SU-DHL-6 (cell line): ENCODE measurements at regions not wholly inside any gene's neighbourhood (a gene's known extent, or its start where the extent isn't known, plus 50 kb on each side); places are given as distances from the start of the nearest gene placed in this dataset.

Experiments used
- H2AFZ ChIP-seq: fragments of 200-600 bp; sonication (generic); 2 replicates; pipeline ENCODE4 v1.6.1; 2014; ENCODE audit warnings: low read depth, mild to moderate bottlenecking, moderate library complexity, mixed read lengths, antibody characterized with exemption, low read length; ENCODE audit not compliant: severe bottlenecking
- H3F3A ChIP-seq: fragments of 200-600 bp; shearing (Covaris generic); 2 replicates; pipeline ENCODE4 v1.6.0; 2016; ENCODE audit warnings: antibody characterized with exemption, mild to moderate bottlenecking; ENCODE audit not compliant: insufficient read depth
- H3K27ac ChIP-seq: fragments of 200-600 bp; sonication (generic); 2 replicates; pipeline ENCODE4 v1.5.1; 2016; ENCODE audit warnings: low read depth, mild to moderate bottlenecking, low read length, moderate library complexity, mixed read lengths
- H3K27me3 ChIP-seq: fragments of 200-600 bp; sonication (generic), shearing (Covaris generic); 2 replicates; pipeline ENCODE4 v1.6.0; 2014; ENCODE audit warnings: mild to moderate bottlenecking, low read length
- H3K36me3 ChIP-seq: fragments of 200-600 bp; sonication (generic); 2 replicates; pipeline ENCODE4 v1.6.1; 2014; ENCODE audit warnings: mild to moderate bottlenecking, low read length, mixed read lengths
- H3K4me2 ChIP-seq: fragments of 300-600, 200-600 bp; shearing (Covaris generic), sonication (generic); 2 replicates; pipeline ENCODE4 v1.6.0; 2014; ENCODE audit warnings: low read length, low read depth, mild to moderate bottlenecking; ENCODE audit not compliant: poor library complexity, severe bottlenecking
- H3K4me3 ChIP-seq: fragments of 200-600 bp; sonication (generic); 2 replicates; pipeline ENCODE4 v1.5.1; 2014; ENCODE audit warnings: antibody characterized with exemption, low read length, mild to moderate bottlenecking, mixed read lengths; ENCODE audit not compliant: insufficient read depth, poor library complexity, severe bottlenecking
- H3K79me2 ChIP-seq: fragments of 200-600 bp; sonication (generic); 2 replicates; pipeline ENCODE4 v1.6.1; 2014; ENCODE audit warnings: mild to moderate bottlenecking, low read length, moderate library complexity; ENCODE audit not compliant: insufficient read depth
- H3K9ac ChIP-seq: fragments of 200-600 bp; sonication (generic); 2 replicates; pipeline ENCODE4 v1.7.0; 2014; ENCODE audit warnings: mild to moderate bottlenecking, low read length
- H3K9me2 ChIP-seq: fragments of 200-600 bp; sonication (generic); replicated peaks from 2 replicates; pipeline ENCODE4 v1.6.1; 2014; ENCODE audit warnings: low read length; ENCODE audit not compliant: insufficient read depth
- H3K9me3 ChIP-seq: fragments of 200-600 bp; sonication (generic); 2 replicates; pipeline ENCODE4 v1.6.1; 2014; ENCODE audit warnings: low read length, mixed read lengths; ENCODE audit not compliant: insufficient read depth
- H4K20me1 ChIP-seq: fragments of 200-600 bp; sonication (generic); 2 replicates; pipeline ENCODE4 v1.6.1; 2014; ENCODE audit warnings: low read depth, mild to moderate bottlenecking, antibody characterized with exemption, low read length, moderate library complexity, mixed read lengths
- CTCF ChIP-seq: fragments of 200-600 bp; sonication (generic); IDR thresholded peaks from one replicate; pipeline ENCODE4 v1.5.1; 2017; ENCODE audit warnings: antibody characterized with exemption, mild to moderate bottlenecking, low read length, moderate library complexity; ENCODE audit not compliant: insufficient read depth, poor library complexity, severe bottlenecking
- EZH2phosphoT487 ChIP-seq: fragments of 200-600 bp; sonication (generic), shearing (Covaris generic); conservative IDR thresholded peaks from 2 replicates; pipeline ENCODE4 v1.6.1; 2018; ENCODE audit warnings: mild to moderate bottlenecking, antibody characterized with exemption, low read length, moderate library complexity, mixed read lengths

- H3K36me3 ChIP-seq = no peaks in the 10 kb centered on the region
- no peak overlapping the region for H3K4me3 ChIP-seq
- TF ChIP-seq EZH2phosphoT487 (no peak), CTCF (no peak)
- no peaks in the 10 kb centered on the region for H3K27me3 ChIP-seq
- no peaks in the 10 kb centered on the region for H3F3A ChIP-seq
- H3K9me2 ChIP-seq = no peaks in the 10 kb centered on the region; the same call in 1 of the 2 replicates
- H3K27ac ChIP-seq = no peak overlapping the region
- H4K20me1 ChIP-seq = no peaks in the 10 kb centered on the region
- H2AFZ ChIP-seq = no peak overlapping the region
- no peaks in the 10 kb centered on the region for H3K79me2 ChIP-seq
- H3K9me3 ChIP-seq = no peaks in the 10 kb centered on the region; the same call in 1 of the 2 replicates
- no peak overlapping the region for H3K9ac ChIP-seq
- no peak overlapping the region for H3K4me2 ChIP-seq
Measured at GRCh38 chr5:74009502-74009901, 383.5 kb downstream of the ARHGEF28 start.

- Histone ChIP-seq H3K4me2 (no peak overlapping the region), H3K4me3 (no peak overlapping the region), H3K79me2 (no peaks in the 10 kb centered on the region), H4K20me1 (no peaks in the 10 kb centered on the region), H3K27ac (no peak overlapping the region), H3K27me3 (no peaks in the 10 kb centered on the region), H3K36me3 (no peaks in the 10 kb centered on the region), H3F3A (no peaks in the 10 kb centered on the region), H3K9ac (no peak overlapping the region), H3K9me2 (no peaks in the 10 kb centered on the region; the same call in 1 of the 2 replicates), H3K9me3 (no peaks in the 10 kb centered on the region; the same call in 1 of the 2 replicates), H2AFZ (no peak overlapping the region)
- TF ChIP-seq CTCF (no peak), EZH2phosphoT487 (no peak)
Measured at GRCh38 chr5:74007193-74007592, 381.2 kb downstream of the ARHGEF28 start.

GRCh38 chr5:73999297-73999696 lies 373.3 kb downstream of the ARHGEF28 start:
- Histone ChIP-seq H3K4me2 (no peak overlapping the region), H2AFZ (no peak overlapping the region), H4K20me1 (no peaks in the 10 kb centered on the region), H3K27ac (no peak overlapping the region), H3K27me3 (no peaks in the 10 kb centered on the region), H3K9ac (no peak overlapping the region), H3F3A (no peaks in the 10 kb centered on the region), H3K9me3 (no peaks in the 10 kb centered on the region), H3K36me3 (no peaks in the 10 kb centered on the region), H3K79me2 (no peaks in the 10 kb centered on the region), H3K9me2 (no peaks in the 10 kb centered on the region), H3K4me3 (no peak overlapping the region)
- TF ChIP-seq CTCF (no peak), EZH2phosphoT487 (no peak)

- no peaks in the 10 kb centered on the region for H3F3A ChIP-seq
- H3K79me2 ChIP-seq = no peaks in the 10 kb centered on the region
- H3K36me3 ChIP-seq = no peaks in the 10 kb centered on the region
- no peak overlapping the region for H2AFZ ChIP-seq
- no peak overlapping the region for H3K27ac ChIP-seq
- H3K4me2 ChIP-seq = no peak overlapping the region
- no peak overlapping the region for H3K9ac ChIP-seq
- H4K20me1 ChIP-seq = no peaks in the 10 kb centered on the region
- H3K9me2 ChIP-seq = no peaks in the 10 kb centered on the region
- TF ChIP-seq EZH2phosphoT487 (no peak), CTCF (no peak)
- H3K4me3 ChIP-seq = no peak overlapping the region
- no peaks in the 10 kb centered on the region for H3K9me3 ChIP-seq
- no peaks in the 10 kb centered on the region for H3K27me3 ChIP-seq
Measured at GRCh38 chr5:73998489-73998888, 372.5 kb downstream of the ARHGEF28 start.
